AG04449 (cell line): ENCODE measurements at regions not wholly inside any gene's neighbourhood (a gene's known extent, or its start where the extent isn't known, plus 50 kb on each side); places are given as distances from the start of the nearest gene placed in this dataset.

ENCODE experiments used
- CTCF ChIA-PET: fragments of 350-600 bp; formaldehyde crosslinking; extraction: SDS; loops from one replicate; lab custom pipeline; 2021; ENCODE audit warnings: antibody characterized with exemption; lab: Yijun Ruan, JAX
- POLR2A ChIA-PET: fragments of 400-600, 350-600 bp; formaldehyde crosslinking; extraction: SDS; loops from one replicate; lab custom pipeline; 2020; ENCODE audit warnings: antibody characterized with exemption, inconsistent platforms; lab: Yijun Ruan, JAX
- DNase-seq: peaks from one replicate; pipeline ENCODE4 v3.0.0-alpha.2; 2010; ENCODE audit warnings: low read depth, low spot score
- H3K4me3 ChIP-seq: 2 replicates; pipeline ENCODE4 v1.5.1; 2011; ENCODE audit warnings: low read depth, mild to moderate bottlenecking, control low read depth, low read length
- TF ChIP-seq, protein P1 (sequence below): IDR thresholded peaks from one replicate; pipeline ENCODE4 v1.5.1; 2011; ENCODE audit warnings: mild to moderate bottlenecking, moderate library complexity, low read length, control low read depth, inconsistent platforms; ENCODE audit not compliant: insufficient read depth; ENCODE audit errors: missing control alignments

- CTCF ChIA-PET = no interaction called here
- TF ChIP-seq, protein P1, sequence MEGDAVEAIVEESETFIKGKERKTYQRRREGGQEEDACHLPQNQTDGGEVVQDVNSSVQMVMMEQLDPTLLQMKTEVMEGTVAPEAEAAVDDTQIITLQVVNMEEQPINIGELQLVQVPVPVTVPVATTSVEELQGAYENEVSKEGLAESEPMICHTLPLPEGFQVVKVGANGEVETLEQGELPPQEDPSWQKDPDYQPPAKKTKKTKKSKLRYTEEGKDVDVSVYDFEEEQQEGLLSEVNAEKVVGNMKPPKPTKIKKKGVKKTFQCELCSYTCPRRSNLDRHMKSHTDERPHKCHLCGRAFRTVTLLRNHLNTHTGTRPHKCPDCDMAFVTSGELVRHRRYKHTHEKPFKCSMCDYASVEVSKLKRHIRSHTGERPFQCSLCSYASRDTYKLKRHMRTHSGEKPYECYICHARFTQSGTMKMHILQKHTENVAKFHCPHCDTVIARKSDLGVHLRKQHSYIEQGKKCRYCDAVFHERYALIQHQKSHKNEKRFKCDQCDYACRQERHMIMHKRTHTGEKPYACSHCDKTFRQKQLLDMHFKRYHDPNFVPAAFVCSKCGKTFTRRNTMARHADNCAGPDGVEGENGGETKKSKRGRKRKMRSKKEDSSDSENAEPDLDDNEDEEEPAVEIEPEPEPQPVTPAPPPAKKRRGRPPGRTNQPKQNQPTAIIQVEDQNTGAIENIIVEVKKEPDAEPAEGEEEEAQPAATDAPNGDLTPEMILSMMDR = no peak
- no peak for DNase-seq
- no peak overlapping the region for H3K4me3 ChIP-seq
- POLR2A ChIA-PET = no interaction called here
Observed at GRCh38 chr3:151557068-151557840, 96.4 kb upstream of the IGSF10 start.

GRCh38 chr3:151556596-151556995 lies 95.7 kb upstream of the IGSF10 start:
- ChIA-PET POLR2A (no interaction called here), CTCF (no interaction called here)
- no peak overlapping the region for H3K4me3 ChIP-seq
- no peak for DNase-seq
- TF ChIP-seq, protein P1 = no peak

DNA sequence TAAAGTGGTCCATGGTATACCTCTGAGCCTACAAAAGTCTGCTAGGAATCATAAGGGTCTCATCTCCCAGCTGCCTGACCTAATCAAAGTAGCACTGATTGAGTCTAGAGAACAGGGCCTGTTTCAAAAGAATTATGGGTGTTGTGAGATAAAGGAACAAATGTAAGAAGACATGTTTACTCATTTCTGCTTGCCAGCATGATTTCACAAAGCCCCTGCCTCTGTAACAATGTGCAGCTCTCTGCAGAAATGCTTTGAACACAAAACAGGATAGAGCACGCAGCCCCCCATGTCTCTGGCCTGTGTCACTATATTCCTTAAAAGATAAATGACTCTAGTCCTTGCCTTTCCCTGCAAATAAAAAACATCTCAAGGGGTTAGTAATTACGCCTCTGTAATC lies 94.7 kb upstream of the IGSF10 start:
- H3K4me3 ChIP-seq = no peak overlapping the region
- ChIA-PET POLR2A (no interaction called here), CTCF (no interaction called here)
- DNase-seq = no peak
- TF ChIP-seq, protein P1 = no peak

DNA sequence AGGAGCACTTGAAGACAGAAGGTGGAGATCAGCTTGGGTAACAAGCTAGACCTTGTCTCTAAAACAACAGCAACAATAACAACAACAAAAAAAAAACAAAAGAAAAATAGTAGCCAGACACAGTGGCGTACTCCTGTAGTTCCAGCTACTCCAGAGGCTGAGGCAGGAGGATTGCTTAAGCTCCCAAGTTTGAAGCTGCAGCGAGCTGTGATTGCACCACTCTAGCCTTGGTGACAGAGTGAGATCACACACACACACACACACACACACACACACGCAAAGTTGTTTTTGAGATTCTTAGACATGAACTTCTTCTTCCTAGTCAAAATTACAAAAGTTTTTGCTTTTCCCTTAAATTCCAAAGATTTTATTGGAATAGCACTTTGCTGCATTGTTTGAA lies 93.0 kb upstream of the IGSF10 start:
- ChIA-PET POLR2A (no interaction called here), CTCF (no interaction called here)
- DNase-seq = no peak
- TF ChIP-seq, protein P1 = no peak
- no peak overlapping the region for H3K4me3 ChIP-seq

DNA sequence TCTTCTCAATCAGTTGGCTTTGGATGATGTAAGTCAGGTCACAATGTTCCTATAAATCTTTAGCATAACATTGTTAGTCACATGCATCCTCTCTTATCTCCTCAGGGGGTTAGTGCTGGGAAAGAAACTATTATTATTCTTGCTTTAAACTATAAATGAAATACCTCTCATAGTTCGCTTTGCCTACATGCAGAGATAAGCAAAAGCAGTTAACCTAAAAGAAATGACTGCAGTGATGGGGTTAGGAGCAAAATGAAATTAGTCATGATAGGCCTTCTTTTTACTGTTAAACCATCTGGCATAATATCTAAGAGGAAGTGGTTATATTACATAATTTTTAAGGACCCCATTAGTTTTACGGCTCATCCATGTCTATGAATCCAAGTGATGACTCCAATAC lies 91.7 kb upstream of the IGSF10 start:
- ChIA-PET POLR2A (no interaction called here), CTCF (no interaction called here)
- no peak overlapping the region for H3K4me3 ChIP-seq
- DNase-seq = no peak
- TF ChIP-seq, protein P1 = no peak

- TF ChIP-seq, protein P1 = no peak
- ChIA-PET POLR2A (no interaction called here), CTCF (no interaction called here)
- no peak overlapping the region for H3K4me3 ChIP-seq
- DNase-seq = no peak
Observed at GRCh38 chr3:151550642-151551041, 89.8 kb upstream of the IGSF10 start.
